GM23338 (cell line): ENCODE measurements at regions not wholly inside any gene's neighbourhood (a gene's known extent, or its start where the extent isn't known, plus 50 kb on each side); places are given as distances from the start of the nearest gene placed in this dataset.

Experiments used
- ATAC-seq: fragments of 200-7000 bp; cut with Tn5 transposase; 3 replicates; pipeline ENCODE4 v1.9.1; 2020
- DNase-seq: peaks from one replicate; pipeline ENCODE4 v3.0.0-alpha.2; 2015; ENCODE audit warnings: low spot score
- H2AFZ ChIP-seq: fragments of 200-600 bp; sonication (generic); 2 replicates; pipeline ENCODE4 v1.8.0; 2016; ENCODE audit warnings: antibody characterized with exemption, mild to moderate bottlenecking, moderate library complexity
- H3F3A ChIP-seq: fragments of 200-600 bp; sonication (generic); replicated peaks from 2 replicates; pipeline ENCODE4 v1.8.0; 2017; ENCODE audit warnings: antibody characterized with exemption, mixed run types, low read depth
- H3K27ac ChIP-seq: fragments of 200-600 bp; sonication (generic); 2 replicates; pipeline ENCODE4 v1.6.1; 2016; ENCODE audit warnings: low read depth
- H3K27me3 ChIP-seq: fragments of 200-600 bp; sonication (generic); 2 replicates; pipeline ENCODE4 v1.8.0; 2016; ENCODE audit warnings: mild to moderate bottlenecking, mixed run types, moderate library complexity; ENCODE audit not compliant: insufficient read depth
- H3K36me3 ChIP-seq: fragments of 200-600 bp; sonication (generic); 2 replicates; pipeline ENCODE4 v1.8.0; 2016; ENCODE audit warnings: mild to moderate bottlenecking; ENCODE audit not compliant: insufficient read depth
- H3K4me1 ChIP-seq: fragments of 200-600 bp; sonication (generic); 2 replicates; pipeline ENCODE4 v1.8.0; 2016; ENCODE audit warnings: mild to moderate bottlenecking, moderate library complexity; ENCODE audit not compliant: insufficient read depth
- H3K4me2 ChIP-seq: fragments of 200-600 bp; sonication (generic); 2 replicates; pipeline ENCODE4 v1.7.1; 2017; ENCODE audit warnings: mixed run types
- H3K4me3 ChIP-seq: fragments of 200-600 bp; sonication (generic); 2 replicates; pipeline ENCODE4 v1.6.1; 2016; ENCODE audit warnings: mixed run types
- H3K79me2 ChIP-seq: fragments of 200-600 bp; sonication (generic); replicated peaks from 2 replicates; pipeline ENCODE4 v1.8.0; 2017; ENCODE audit warnings: mild to moderate bottlenecking; ENCODE audit not compliant: insufficient read depth
- H3K9me2 ChIP-seq: fragments of 200-600 bp; sonication (generic); 2 replicates; pipeline ENCODE4 v1.8.0; 2017; ENCODE audit not compliant: insufficient read depth
- H4K20me1 ChIP-seq: fragments of 200-600 bp; sonication (generic); replicated peaks from 2 replicates; pipeline ENCODE4 v1.8.0; 2017; ENCODE audit warnings: mild to moderate bottlenecking; ENCODE audit not compliant: insufficient read depth
- H3K27ac Mint-ChIP-seq: 2 replicates; pipeline ENCODE4 v1.8.0; 2020; ENCODE audit warnings: inconsistent platforms, mild to moderate bottlenecking, moderate library complexity, mixed read lengths
- H3K27me3 Mint-ChIP-seq: 3 replicates; pipeline ENCODE4 v1.8.0; 2022; ENCODE audit warnings: low read depth, mild to moderate bottlenecking, moderate library complexity, mixed read lengths, inconsistent platforms; ENCODE audit not compliant: insufficient read depth, poor library complexity
- H3K36me3 Mint-ChIP-seq: 3 replicates; pipeline ENCODE4 v1.8.0; 2021; ENCODE audit warnings: low read depth, mild to moderate bottlenecking, inconsistent platforms, moderate library complexity, mixed read lengths
- H3K4me1 Mint-ChIP-seq: 3 replicates; pipeline ENCODE4 v1.8.0; 2020; ENCODE audit warnings: mild to moderate bottlenecking, inconsistent platforms, mixed read lengths
- H3K4me3 Mint-ChIP-seq: 3 replicates; pipeline ENCODE4 v1.8.0; 2021; ENCODE audit warnings: moderate library complexity, mild to moderate bottlenecking, inconsistent platforms, mixed read lengths
- H3K9me3 Mint-ChIP-seq: 3 replicates; pipeline ENCODE4 v1.8.0; 2020; ENCODE audit warnings: moderate library complexity, mild to moderate bottlenecking, inconsistent platforms, mixed read lengths
- CREB1 ChIP-seq: fragments of 250-450 bp; sonication (Bioruptor Pico); IDR thresholded peaks from 2 replicates; pipeline ENCODE4 v1.5.0; 2020; ENCODE audit warnings: low read depth, mild to moderate bottlenecking, moderate library complexity
- ETS1 ChIP-seq: IDR thresholded peaks from 2 replicates; pipeline ENCODE4 v1.6.1; 2016; ENCODE audit warnings: antibody characterized with exemption
- EZH2 ChIP-seq: fragments of 200-600 bp; sonication (generic); IDR thresholded peaks from one replicate; pipeline ENCODE4 v1.8.0; 2017; ENCODE audit warnings: antibody characterized with exemption, mild to moderate bottlenecking, low read depth; ENCODE audit not compliant: unreplicated experiment
- NANOG ChIP-seq: IDR thresholded peaks from 2 replicates; pipeline ENCODE4 v1.6.1; 2016; ENCODE audit warnings: antibody characterized with exemption, borderline replicate concordance
- STAT1 ChIP-seq: IDR thresholded peaks from one replicate; pipeline ENCODE4 v1.6.1; 2016; ENCODE audit warnings: antibody characterized with exemption; ENCODE audit not compliant: unreplicated experiment
- ZNF331 ChIP-seq: fragments of 250-450 bp; sonication (Bioruptor Pico); IDR thresholded peaks from 2 replicates; pipeline ENCODE4 v1.5.0; 2020; ENCODE audit warnings: low read depth, mild to moderate bottlenecking, moderate library complexity
- ZNF462 ChIP-seq: fragments of 250-450 bp; sonication (Bioruptor Pico); IDR thresholded peaks from 2 replicates; pipeline ENCODE4 v1.5.0; 2020; ENCODE audit warnings: mild to moderate bottlenecking, moderate library complexity

GRCh38 chr3:99409961-99410360, 228.4 kb upstream of the COL8A1 start:
- Histone ChIP-seq H3K27me3 (no peaks in the 10 kb centered on the region), H3K27ac (no peak overlapping the region), H3K36me3 (no peaks in the 10 kb centered on the region), H3K9me2 (no peaks in the 10 kb centered on the region), H3K79me2 (no peaks in the 10 kb centered on the region), H3F3A (no peaks in the 10 kb centered on the region), H2AFZ (no peak overlapping the region), H3K4me3 (no peak overlapping the region), H4K20me1 (no peaks in the 10 kb centered on the region), H3K4me2 (no peak overlapping the region), H3K4me1 (no peaks in the 10 kb centered on the region)
- Mint-ChIP-seq H3K9me3 (no peaks in the 10 kb centered on the region; the same call in 2 of the 3 replicates), H3K4me3 (no peak overlapping the region), H3K27me3 (no peaks in the 10 kb centered on the region), H3K36me3 (no peaks in the 10 kb centered on the region), H3K27ac (no peak overlapping the region), H3K4me1 (no peaks in the 10 kb centered on the region)
- TF ChIP-seq ETS1 (no peak), NANOG (no peak), STAT1 (no peak), EZH2 (no peak), CREB1 (CRISPR knock-in tag) (no peak), ZNF331 (CRISPR knock-in tag) (no peak), ZNF462 (CRISPR knock-in tag) (no peak)
- DNase-seq: no peak
- ATAC-seq: no peak
